ENCODE measurements at regions not wholly inside any gene's neighbourhood (a gene's known extent, or its start where the extent isn't known, plus 50 kb on each side); places are given as distances from the start of the nearest gene placed in this dataset.

DNA sequence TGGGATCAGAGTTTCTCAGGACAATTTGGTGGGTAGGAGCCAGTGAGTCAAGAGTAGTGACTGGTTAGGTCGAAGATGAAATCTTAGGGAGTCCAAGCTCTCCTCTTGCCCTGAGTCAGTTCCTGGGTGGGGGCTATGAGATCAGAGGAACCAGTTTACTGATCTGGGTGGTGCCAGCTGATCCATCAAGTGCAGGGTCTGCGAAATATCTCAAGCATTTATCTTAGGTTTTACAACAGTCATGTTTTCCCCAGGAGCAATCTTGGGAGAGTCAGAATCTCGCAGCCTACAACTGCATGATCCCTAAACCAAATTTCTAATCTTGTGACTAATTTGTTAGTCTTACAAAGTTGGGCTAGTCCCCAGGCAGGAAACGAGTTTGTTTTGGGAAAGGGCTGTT, 1833.2 kb upstream of the PCDH7 start:
- Histone ChIP-seq H3K4me1 (no peaks in the 10 kb centered on the region), H3K9me3 (peaks cover 0 to 4% (median 0%) of the 10 kb centered on the region in 4 donors), H3K27me3 (no peaks in the 10 kb centered on the region), H3K36me3 (no peaks in the 10 kb centered on the region), H3K27ac (no peak overlapping the region), H3K4me3 (no peak overlapping the region)
- no peak for DNase-seq
- TF ChIP-seq POLR2A (IDR thresholded peaks at IDR 0.05) = no peak
- TF ChIP-seq, protein P1, sequence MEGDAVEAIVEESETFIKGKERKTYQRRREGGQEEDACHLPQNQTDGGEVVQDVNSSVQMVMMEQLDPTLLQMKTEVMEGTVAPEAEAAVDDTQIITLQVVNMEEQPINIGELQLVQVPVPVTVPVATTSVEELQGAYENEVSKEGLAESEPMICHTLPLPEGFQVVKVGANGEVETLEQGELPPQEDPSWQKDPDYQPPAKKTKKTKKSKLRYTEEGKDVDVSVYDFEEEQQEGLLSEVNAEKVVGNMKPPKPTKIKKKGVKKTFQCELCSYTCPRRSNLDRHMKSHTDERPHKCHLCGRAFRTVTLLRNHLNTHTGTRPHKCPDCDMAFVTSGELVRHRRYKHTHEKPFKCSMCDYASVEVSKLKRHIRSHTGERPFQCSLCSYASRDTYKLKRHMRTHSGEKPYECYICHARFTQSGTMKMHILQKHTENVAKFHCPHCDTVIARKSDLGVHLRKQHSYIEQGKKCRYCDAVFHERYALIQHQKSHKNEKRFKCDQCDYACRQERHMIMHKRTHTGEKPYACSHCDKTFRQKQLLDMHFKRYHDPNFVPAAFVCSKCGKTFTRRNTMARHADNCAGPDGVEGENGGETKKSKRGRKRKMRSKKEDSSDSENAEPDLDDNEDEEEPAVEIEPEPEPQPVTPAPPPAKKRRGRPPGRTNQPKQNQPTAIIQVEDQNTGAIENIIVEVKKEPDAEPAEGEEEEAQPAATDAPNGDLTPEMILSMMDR (IDR thresholded peaks at IDR 0.05) = no peak

- Histone ChIP-seq H3K4me3 (no peak overlapping the region), H3K27ac (no peak overlapping the region), H3K4me1 (no peaks in the 10 kb centered on the region), H3K9me3 (peaks cover 0 to 4% (median 0%) of the 10 kb centered on the region in 4 donors), H3K27me3 (no peaks in the 10 kb centered on the region), H3K36me3 (no peaks in the 10 kb centered on the region)
- DNase-seq = no peak
- no peak for TF ChIP-seq POLR2A (IDR thresholded peaks at IDR 0.05)
- TF ChIP-seq, protein P1 (IDR thresholded peaks at IDR 0.05) = no peak
These were observed 1829.0 kb upstream of the PCDH7 start for GRCh38 chr4:28890949-28891775.

DNA sequence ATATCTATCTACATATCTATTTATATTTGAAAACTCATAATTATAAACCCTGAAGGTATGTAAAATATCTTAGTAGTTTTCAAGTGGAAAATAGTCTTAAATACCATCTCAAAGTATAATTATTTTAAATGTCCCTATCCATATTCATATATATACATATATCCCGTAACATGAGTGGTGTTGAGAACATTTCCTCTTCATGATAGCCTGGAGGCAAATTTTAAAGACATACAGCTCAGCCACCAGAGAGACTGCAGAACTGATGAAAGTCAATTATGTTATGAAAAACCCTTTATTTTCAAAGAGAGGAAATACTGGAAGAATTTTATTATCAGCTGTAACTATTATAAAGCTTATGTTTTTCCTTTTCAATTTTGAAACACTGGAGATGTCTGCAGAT, 1806.7 kb upstream of the PCDH7 start:
- no peaks in the 10 kb centered on the region for H3K4me1 ChIP-seq
- H3K27me3 ChIP-seq = no peaks in the 10 kb centered on the region
- no peak for DNase-seq
- TF ChIP-seq, protein P1 (IDR thresholded peaks at IDR 0.05) = no peak
- no peak for TF ChIP-seq POLR2A (IDR thresholded peaks at IDR 0.05)
- H3K4me3 ChIP-seq = no peak overlapping the region
- H3K27ac ChIP-seq = no peak overlapping the region
- H3K36me3 ChIP-seq = no peaks in the 10 kb centered on the region
- H3K9me3 ChIP-seq = no peaks in the 10 kb centered on the region

GRCh38 chr4:28916585-28916984, 1803.6 kb upstream of the PCDH7 start:
- H3K4me3 ChIP-seq = no peak overlapping the region
- H3K27me3 ChIP-seq = no peaks in the 10 kb centered on the region
- H3K9me3 ChIP-seq = peaks cover 0 to 4% (median 0%) of the 10 kb centered on the region in 4 donors
- no peaks in the 10 kb centered on the region for H3K36me3 ChIP-seq
- TF ChIP-seq POLR2A (IDR thresholded peaks at IDR 0.05) = no peak
- TF ChIP-seq, protein P1 (IDR thresholded peaks at IDR 0.05) = no peak
- H3K4me1 ChIP-seq = no peaks in the 10 kb centered on the region
- no peak overlapping the region for H3K27ac ChIP-seq
- DNase-seq = no peak

- TF ChIP-seq, protein P1 (IDR thresholded peaks at IDR 0.05) = no peak
- TF ChIP-seq POLR2A (IDR thresholded peaks at IDR 0.05) = no peak
- no peak overlapping the region for H3K4me3 ChIP-seq
- DNase-seq = no peak
- H3K27me3 ChIP-seq = no peaks in the 10 kb centered on the region
- no peak overlapping the region for H3K27ac ChIP-seq
- peaks cover 0 to 4% (median 0%) of the 10 kb centered on the region in 4 donors for H3K9me3 ChIP-seq
- no peaks in the 10 kb centered on the region for H3K4me1 ChIP-seq
- no peaks in the 10 kb centered on the region for H3K36me3 ChIP-seq
These were observed 1801.3 kb upstream of the PCDH7 start for GRCh38 chr4:28918871-28919270.
